Trophoblast cell (in vitro differentiated cells and primary cell): ENCODE measurements at regions not wholly inside any gene's neighbourhood (a gene's known extent, or its start where the extent isn't known, plus 50 kb on each side); places are given as distances from the start of the nearest gene placed in this dataset.
A peak's percentile ranks its signal among the peaks of the same experiment; 100 is the strongest.

Experiments used
- DNase-seq, 2 donors: peaks; one replicate each; pipeline ENCODE4 v3.0.0-alpha.2; 2016
- H2AFZ ChIP-seq: 2 replicates; pipeline ENCODE4 v1.6.1; 2013; ENCODE audit warnings: low read length, moderate library complexity, mild to moderate bottlenecking; ENCODE audit not compliant: insufficient read depth, poor library complexity
- H2AK5ac ChIP-seq: 2 replicates; pipeline ENCODE4 v1.6.1; 2013; ENCODE audit warnings: mild to moderate bottlenecking, low read length
- H2BK120ac ChIP-seq: 2 replicates; pipeline ENCODE4 v1.6.1; 2013; ENCODE audit warnings: low read length, mild to moderate bottlenecking, moderate library complexity; ENCODE audit not compliant: insufficient read depth, poor library complexity
- H2BK12ac ChIP-seq: 2 replicates; pipeline ENCODE4 v1.6.1; 2013; ENCODE audit warnings: mild to moderate bottlenecking, low read length, moderate library complexity
- H2BK5ac ChIP-seq: 2 replicates; pipeline ENCODE4 v1.6.1; 2013; ENCODE audit warnings: low read length, low read depth, moderate library complexity, mild to moderate bottlenecking; ENCODE audit not compliant: poor library complexity
- H3K14ac ChIP-seq: 2 replicates; pipeline ENCODE4 v1.6.1; 2013; ENCODE audit warnings: mild to moderate bottlenecking, low read length
- H3K18ac ChIP-seq: 2 replicates; pipeline ENCODE4 v1.6.1; 2013; ENCODE audit warnings: mild to moderate bottlenecking, low read length
- H3K23ac ChIP-seq: 2 replicates; pipeline ENCODE4 v1.6.1; 2013; ENCODE audit warnings: low read length
- H3K27ac ChIP-seq: 2 replicates; pipeline ENCODE4 v1.5.1; 2013; ENCODE audit warnings: low read depth, mild to moderate bottlenecking, inconsistent platforms, low read length, moderate library complexity
- H3K27me3 ChIP-seq: 2 replicates; pipeline ENCODE4 v1.6.1; 2013; ENCODE audit warnings: inconsistent platforms, mild to moderate bottlenecking, low read length, moderate library complexity; ENCODE audit not compliant: insufficient read depth
- H3K36me3 ChIP-seq, 2 experiments: 1 replicate in 1 of 2; 2 replicates in 1 of 2; pipeline ENCODE4 v1.6.1; 2013; ENCODE audit warnings: low read length in 2 of 2, mild to moderate bottlenecking in 2 of 2, moderate library complexity in 1 of 2; ENCODE audit not compliant: insufficient read depth in 2 of 2, control insufficient read depth in 1 of 2
- H3K4ac ChIP-seq: 2 replicates; pipeline ENCODE4 v1.6.1; 2013; ENCODE audit warnings: low read depth, mild to moderate bottlenecking, low read length, moderate library complexity
- H3K4me1 ChIP-seq, 2 experiments: 1 replicate in 1 of 2; 2 replicates in 1 of 2; pipeline ENCODE4 v1.6.1; 2013; ENCODE audit warnings: low read length in 2 of 2, mild to moderate bottlenecking in 2 of 2, moderate library complexity in 1 of 2; ENCODE audit not compliant: insufficient read depth in 2 of 2, control insufficient read depth in 1 of 2
- H3K4me2 ChIP-seq: 2 replicates; pipeline ENCODE4 v1.6.1; 2013; ENCODE audit warnings: inconsistent platforms, mild to moderate bottlenecking, low read length, moderate library complexity
- H3K4me3 ChIP-seq: 2 replicates; pipeline ENCODE4 v1.5.1; 2013; ENCODE audit warnings: mild to moderate bottlenecking, low read depth, low read length, inconsistent platforms
- H3K79me1 ChIP-seq: one replicate; pipeline ENCODE4 v1.6.1; 2013; ENCODE audit warnings: low read length
- H3K79me2 ChIP-seq: 2 replicates; pipeline ENCODE4 v1.6.1; 2013; ENCODE audit warnings: low read length, mild to moderate bottlenecking; ENCODE audit not compliant: control insufficient read depth, insufficient read depth, poor library complexity
- H3K9ac ChIP-seq: 2 replicates; pipeline ENCODE4 v1.6.1; 2013; ENCODE audit warnings: mild to moderate bottlenecking, low read length
- H3K9me3 ChIP-seq: 2 replicates; pipeline ENCODE4 v1.6.1; 2013; ENCODE audit warnings: low read depth, mild to moderate bottlenecking, control low read depth, inconsistent platforms, low read length; ENCODE audit not compliant: insufficient read depth
- H4K12ac ChIP-seq: 2 replicates; pipeline ENCODE4 v1.6.1; 2013; ENCODE audit warnings: low read depth, mild to moderate bottlenecking, low read length, moderate library complexity
- H4K8ac ChIP-seq: 2 replicates; pipeline ENCODE4 v1.6.1; 2013; ENCODE audit warnings: low read depth, mild to moderate bottlenecking, low read length, moderate library complexity
- H4K91ac ChIP-seq: one replicate; pipeline ENCODE4 v1.6.1; 2013; ENCODE audit warnings: low read depth, mild to moderate bottlenecking, low read length, moderate library complexity
- WGBS: extraction: QIAGEN DNeasy Blood & Tissue Kit; methylation state at CpG from one replicate; pipeline ENCODE4 v1.1.7; 2013; ENCODE audit warnings: missing lambda C conversion rate; ENCODE audit not compliant: insufficient read length, insufficient coverage; ENCODE audit errors: extremely low coverage; 5-methylcytosine and 5-hydroxymethylcytosine counted together

- no peak overlapping the region for H3K23ac ChIP-seq
- no peaks in the 10 kb centered on the region for H3K9me3 ChIP-seq
- H3K4me2 ChIP-seq, result no peak overlapping the region
- peak in 1 of 2 donors; percentile 31 for DNase-seq
- peaks cover 25% of the 10 kb centered on the region for H3K79me1 ChIP-seq
- H2AK5ac ChIP-seq, result no peak overlapping the region
- peaks cover 6 to 10% of the 10 kb centered on the region in 2 experiments for H3K4me1 ChIP-seq
- no peaks in the 10 kb centered on the region for H3K27me3 ChIP-seq
- H4K8ac ChIP-seq, result peak overlapping the region; percentile 52
- H4K12ac ChIP-seq, result no peak overlapping the region
- peaks cover 3% of the 10 kb centered on the region for H3K79me2 ChIP-seq
- peak overlapping the region; percentile 96 for H4K91ac ChIP-seq
- H2BK12ac ChIP-seq, result peak overlapping the region; percentile 89
- H2BK120ac ChIP-seq, result peak overlapping the region; percentile 75
- no peak overlapping the region for H3K9ac ChIP-seq
- no peak overlapping the region for H3K14ac ChIP-seq
- no peak overlapping the region for H3K4ac ChIP-seq
- whole genome bisulfite sequencing, result no CpG with 5 or more reads among the region's 6 CpGs
- peak overlapping the region; percentile 6 for H3K27ac ChIP-seq
- peak overlapping the region; percentile 64 for H2AFZ ChIP-seq
- H3K36me3 ChIP-seq, result no peaks in the 10 kb centered on the region
- H2BK5ac ChIP-seq, result peak overlapping the region; percentile 75
- no peak overlapping the region for H3K4me3 ChIP-seq
- no peak overlapping the region for H3K18ac ChIP-seq
These were observed 193.5 kb upstream of the TCF4 start for GRCh38 chr18:55781481-55781957.

DNA sequence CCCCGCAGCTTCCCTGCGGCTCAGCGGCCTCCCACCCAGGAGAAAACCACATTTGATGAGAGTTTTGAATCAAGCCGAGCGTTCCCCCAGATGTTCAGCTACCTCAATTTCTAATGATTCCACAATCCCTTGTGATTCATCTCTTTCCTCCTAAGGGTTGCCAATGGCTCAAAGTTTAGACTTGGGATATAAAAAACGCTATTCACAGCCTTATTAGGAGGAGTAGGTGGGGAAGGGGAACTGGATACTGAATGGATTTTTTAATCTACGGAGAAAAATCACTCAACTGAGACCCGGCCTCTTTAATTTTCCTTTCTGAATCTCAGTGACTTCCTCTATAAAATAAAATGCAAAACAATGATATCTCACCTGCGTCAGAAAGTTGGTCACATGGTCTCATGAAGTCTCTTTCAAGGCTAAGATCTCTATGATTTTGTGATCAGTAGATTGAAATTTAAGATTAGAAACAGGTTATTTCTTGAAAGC lies 192.6 kb upstream of the TCF4 start:
- Histone ChIP-seq H4K8ac (peak overlapping the region; percentile 89), H2AFZ (peak overlapping the region; percentile 84), H3K36me3 (no peaks in the 10 kb centered on the region), H3K14ac (peak overlapping the region; percentile 93), H2BK120ac (peak overlapping the region; percentile 98), H2AK5ac (peak overlapping the region; percentile 81), H3K4me3 (peak overlapping the region; percentile 73), H3K27ac (peak overlapping the region; percentile 81), H3K79me2 (peaks cover 3% of the 10 kb centered on the region), H3K4me1 (peaks cover 6 to 10% of the 10 kb centered on the region in 2 experiments), H3K27me3 (no peaks in the 10 kb centered on the region), H4K91ac (peak overlapping the region; percentile 99), H3K4ac (peak overlapping the region; percentile 77), H2BK5ac (peak overlapping the region; percentile 92), H3K18ac (peak overlapping the region; percentile 100), H3K9ac (peak overlapping the region; percentile 84), H3K79me1 (peaks cover 25% of the 10 kb centered on the region), H2BK12ac (peak overlapping the region; percentile 99), H3K4me2 (peak overlapping the region; percentile 94), H3K9me3 (no peaks in the 10 kb centered on the region), H4K12ac (peak overlapping the region; percentile 93), H3K23ac (no peak overlapping the region)
- no peak for DNase-seq
- no CpG with 5 or more reads among the region's 9 CpGs for WGBS

DNA sequence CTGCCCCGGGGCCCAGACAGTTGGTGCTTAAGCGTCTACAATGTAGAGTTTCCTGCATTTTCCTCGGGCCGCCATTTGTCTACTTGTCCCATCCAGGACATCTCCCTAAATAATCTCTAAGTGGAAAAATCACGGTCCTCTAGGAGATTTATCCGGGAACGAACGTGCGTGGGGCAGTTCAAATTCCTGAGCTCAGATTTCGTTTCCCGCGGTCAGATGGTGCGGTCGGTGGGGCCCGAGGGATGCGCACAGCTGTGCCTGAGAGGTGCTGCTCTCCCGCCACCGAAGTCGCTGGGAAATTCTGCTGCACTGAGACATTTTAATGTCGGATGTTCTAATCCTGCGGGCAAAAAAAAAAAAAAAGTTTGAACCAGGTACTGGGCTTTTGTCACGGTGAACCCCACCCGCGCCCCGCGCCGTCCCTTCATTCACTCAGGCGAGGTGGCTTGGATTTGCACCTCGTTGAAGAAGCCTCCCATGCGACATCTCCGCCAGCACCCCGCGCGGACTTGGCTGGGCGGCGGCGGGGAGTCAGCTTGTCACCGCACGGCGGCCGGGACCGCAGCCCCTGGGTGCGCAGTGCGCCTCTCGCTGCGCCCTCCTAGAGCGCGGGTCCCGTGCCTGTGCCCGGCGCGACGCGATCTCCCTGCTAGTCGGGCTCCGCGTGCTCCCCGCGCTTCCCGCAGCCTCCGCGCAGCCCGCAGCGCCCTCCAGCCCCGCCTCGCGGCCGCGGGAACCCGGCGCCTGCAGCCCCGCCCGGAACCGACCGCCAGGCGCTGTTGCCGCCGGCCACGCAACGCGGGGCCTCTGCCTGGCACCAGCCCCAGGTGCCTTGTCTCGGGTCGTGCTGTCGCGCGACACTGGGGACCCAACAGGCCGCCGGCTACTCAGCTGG lies 191.9 kb upstream of the TCF4 start:
- H3K4me3 ChIP-seq, result peak overlapping the region; percentile 73
- H3K18ac ChIP-seq, result peak overlapping the region; percentile 100
- H4K8ac ChIP-seq, result peak overlapping the region; percentile 89
- H2AFZ ChIP-seq, result peak overlapping the region; percentile 84
- peaks cover 3% of the 10 kb centered on the region for H3K79me2 ChIP-seq
- H3K79me1 ChIP-seq, result peaks cover 25% of the 10 kb centered on the region
- peak in 1 of 2 donors; percentile 17 for DNase-seq
- whole genome bisulfite sequencing, result no CpG with 5 or more reads among the region's 88 CpGs
- peak overlapping the region; percentile 93 for H3K14ac ChIP-seq
- peak overlapping the region; percentile 98 for H2BK120ac ChIP-seq
- H3K9ac ChIP-seq, result peak overlapping the region; percentile 84
- H2BK5ac ChIP-seq, result peak overlapping the region; percentile 92
- H2AK5ac ChIP-seq, result peak overlapping the region; percentile 98
- H4K12ac ChIP-seq, result peak overlapping the region; percentile 93
- H3K9me3 ChIP-seq, result no peaks in the 10 kb centered on the region
- H3K36me3 ChIP-seq, result no peaks in the 10 kb centered on the region
- H3K27me3 ChIP-seq, result no peaks in the 10 kb centered on the region
- peak overlapping the region; percentile 99 for H2BK12ac ChIP-seq
- no peak overlapping the region for H3K23ac ChIP-seq
- peak overlapping the region; percentile 94 for H3K4me2 ChIP-seq
- H3K4me1 ChIP-seq, result peaks cover 6 to 10% of the 10 kb centered on the region in 2 experiments
- peak overlapping the region; percentile 81 for H3K27ac ChIP-seq
- peak overlapping the region; percentile 77 for H3K4ac ChIP-seq
- H4K91ac ChIP-seq, result peak overlapping the region; percentile 99

DNA sequence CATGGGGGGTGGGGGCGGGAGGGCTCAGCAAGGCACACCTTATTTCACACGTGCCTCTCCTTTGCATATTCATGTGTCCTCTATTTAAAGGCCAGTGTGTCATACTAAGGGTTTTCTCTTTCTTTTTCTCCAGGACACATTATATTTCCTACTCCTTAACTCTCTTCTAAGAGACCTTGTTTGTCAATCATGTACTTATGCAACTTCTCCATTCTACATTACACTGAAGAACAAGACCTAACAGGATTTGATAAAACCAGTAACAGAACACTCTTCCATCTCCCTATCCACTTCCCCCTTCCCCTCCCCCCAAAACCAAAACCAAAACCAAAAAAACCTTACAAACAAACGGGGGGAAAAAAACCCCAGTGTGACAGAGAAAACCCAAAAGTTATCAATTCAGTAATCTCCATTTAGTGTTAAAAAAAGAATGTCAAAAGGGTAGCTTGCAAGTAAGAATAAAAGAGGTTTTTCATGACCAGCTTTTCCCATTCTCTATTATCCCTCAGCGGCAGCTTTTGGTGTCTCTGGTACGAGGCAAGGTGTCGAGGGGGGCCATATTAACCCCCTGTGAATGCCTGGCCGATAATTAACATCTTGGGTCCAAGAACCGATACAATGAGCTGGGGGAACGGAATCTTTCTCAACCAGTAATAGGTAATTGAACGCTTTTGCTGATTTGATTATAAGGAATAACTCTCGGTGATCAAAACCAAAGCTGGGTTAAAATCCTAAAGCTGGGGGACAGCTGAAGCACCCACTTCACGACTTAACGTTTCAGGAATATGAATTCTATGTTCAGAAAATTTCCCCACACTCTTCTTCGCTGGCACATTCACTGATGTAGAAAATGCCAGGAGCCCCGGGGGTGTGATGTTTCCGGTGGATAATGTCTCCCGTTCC lies 191.0 kb upstream of the TCF4 start:
- Histone ChIP-seq H3K4me3 (no peak overlapping the region), H3K4ac (peak overlapping the region; percentile 83), H3K4me1 (peaks cover 6 to 12% of the 10 kb centered on the region in 2 experiments)

More for the DNA sequence above, 191.0 kb upstream of the TCF4 start:
- WGBS, result no CpG with 5 or more reads among the region's 17 CpGs
- no peak overlapping the region for H3K18ac ChIP-seq
- no peak overlapping the region for H2AFZ ChIP-seq
- H3K9ac ChIP-seq, result peak overlapping the region; percentile 68
- H2BK12ac ChIP-seq, result peak overlapping the region; percentile 97
- peak overlapping the region; percentile 74 for H4K8ac ChIP-seq
- H3K27me3 ChIP-seq, result no peaks in the 10 kb centered on the region
- no peak for DNase-seq
- H3K9me3 ChIP-seq, result no peaks in the 10 kb centered on the region
- H3K79me1 ChIP-seq, result peaks cover 28% of the 10 kb centered on the region
- peak overlapping the region; percentile 64 for H3K14ac ChIP-seq
- H3K79me2 ChIP-seq, result peaks cover 3% of the 10 kb centered on the region
- no peak overlapping the region for H2AK5ac ChIP-seq
- no peak overlapping the region for H3K23ac ChIP-seq
- no peak overlapping the region for H4K12ac ChIP-seq
- H3K4me2 ChIP-seq, result peak overlapping the region; percentile 94
- peak overlapping the region; percentile 99 for H4K91ac ChIP-seq
- H3K27ac ChIP-seq, result peak overlapping the region; percentile 81
- H2BK5ac ChIP-seq, result peak overlapping the region; percentile 93
- H3K36me3 ChIP-seq, result no peaks in the 10 kb centered on the region
- peak overlapping the region; percentile 98 for H2BK120ac ChIP-seq
